ENCODE measurements at regions not wholly inside any gene's neighbourhood (a gene's known extent, or its start where the extent isn't known, plus 50 kb on each side); places are given as distances from the start of the nearest gene placed in this dataset.

- no peak for TF ChIP-seq CTCF (IDR thresholded peaks at IDR 0.05; ENCODE audit: insufficient read depth, low read depth, low read length, missing control alignments)
- H3K4me3 ChIP-seq (ENCODE audit: low read depth, low read length) = no peak overlapping the region
- DNase-seq (ENCODE audit: low read depth) = no peak
Measured at GRCh38 chr7:153022475-153023193, 263.1 kb downstream of the ACTR3B start.

- no peak for TF ChIP-seq CTCF (IDR thresholded peaks at IDR 0.05; ENCODE audit: insufficient read depth, low read depth, low read length, missing control alignments)
- H3K4me3 ChIP-seq (ENCODE audit: low read depth, low read length) = no peak overlapping the region
Measured at GRCh38 chr7:153023194-153023592, 263.6 kb downstream of the ACTR3B start.

GRCh38 chr7:153027210-153027609 lies 267.7 kb downstream of the ACTR3B start:
- no peak for DNase-seq (ENCODE audit: low read depth)
- no peak for TF ChIP-seq CTCF (IDR thresholded peaks at IDR 0.05; ENCODE audit: insufficient read depth, low read depth, low read length, missing control alignments)

More at GRCh38 chr7:153023194-153023592, 263.6 kb downstream of the ACTR3B start:
- DNase-seq (ENCODE audit: low read depth) = no peak

GRCh38 chr7:153027904-153028303 lies 268.4 kb downstream of the ACTR3B start:
- H3K4me3 ChIP-seq (ENCODE audit: low read depth, low read length) = no peak overlapping the region
- TF ChIP-seq CTCF (IDR thresholded peaks at IDR 0.05; ENCODE audit: insufficient read depth, low read depth, low read length, missing control alignments) = no peak
- no peak for DNase-seq (ENCODE audit: low read depth)

More at GRCh38 chr7:153027210-153027609, 267.7 kb downstream of the ACTR3B start:
- no peak overlapping the region for H3K4me3 ChIP-seq (ENCODE audit: low read depth, low read length)

GRCh38 chr7:153030976-153031375 lies 271.4 kb downstream of the ACTR3B start:
- DNase-seq (ENCODE audit: low read depth) = no peak
- no peak overlapping the region for H3K4me3 ChIP-seq (ENCODE audit: low read depth, low read length)
- no peak for TF ChIP-seq CTCF (IDR thresholded peaks at IDR 0.05; ENCODE audit: insufficient read depth, low read depth, low read length, missing control alignments)

GRCh38 chr7:153034791-153035190 lies 275.2 kb downstream of the ACTR3B start:
- H3K4me3 ChIP-seq (ENCODE audit: low read depth, low read length) = no peak overlapping the region
- DNase-seq (ENCODE audit: low read depth) = no peak
- TF ChIP-seq CTCF (IDR thresholded peaks at IDR 0.05; ENCODE audit: insufficient read depth, low read depth, low read length, missing control alignments) = no peak

Data from GM12865 (cell line).